PC-9 (cell line): ENCODE measurements at regions not wholly inside any gene's neighbourhood (a gene's known extent, or its start where the extent isn't known, plus 50 kb on each side); places are given as distances from the start of the nearest gene placed in this dataset.

Experiments
- BruUV-seq: library from RNA; stranded (reverse); fragments of 400-500 nt; replicated peaks from 2 replicates; lab custom pipeline; 2021; lab: Mats Ljungman, UMichigan
- CTCF ChIA-PET: fragments of 300-600 bp; sonication (Branson Sonifier 250); formaldehyde crosslinking; loops from one replicate; lab custom pipeline; 2022; ENCODE audit warnings: antibody characterized with exemption; lab: Charles Lee
- POLR2A ChIA-PET: fragments of 300-600 bp; sonication (Branson Sonifier 250); formaldehyde crosslinking; loops from one replicate; lab custom pipeline; 2022; ENCODE audit warnings: antibody characterized with exemption; ENCODE audit not compliant: unreplicated experiment; lab: Charles Lee
- DNase-seq, 2 experiments: peaks; one replicate each; pipeline versions ENCODE4 v3.0.0 to v3.0.0-alpha.2; 2015 to 2022; ENCODE audit warnings: mixed read lengths in 1 of 2
- H2AFZ ChIP-seq: fragments of 200-600 bp; sonication (generic); 2 replicates; pipeline ENCODE4 v1.8.1; 2017; ENCODE audit warnings: antibody characterized with exemption
- H3F3A ChIP-seq: fragments of 200-600 bp; sonication (generic); 2 replicates; pipeline ENCODE4 v1.8.1; 2017; ENCODE audit warnings: antibody characterized with exemption, mild to moderate bottlenecking, low read depth; ENCODE audit not compliant: insufficient read depth
- H3K27ac ChIP-seq: fragments of 200-600 bp; sonication (generic); 2 replicates; pipeline ENCODE4 v1.6.1; 2016; ENCODE audit warnings: mixed run types
- H3K27me3 ChIP-seq: fragments of 200-600 bp; sonication (generic); 2 replicates; pipeline ENCODE4 v1.6.1; 2016; ENCODE audit warnings: low read depth, mixed run types; ENCODE audit not compliant: insufficient read depth
- H3K36me3 ChIP-seq: fragments of 200-600 bp; sonication (generic); 2 replicates; pipeline ENCODE4 v1.6.1; 2016; ENCODE audit warnings: low read depth, mixed run types
- H3K4me1 ChIP-seq: fragments of 200-600 bp; sonication (generic); replicated peaks from 2 replicates; pipeline ENCODE4 v1.6.1; 2016; ENCODE audit warnings: mixed run types; ENCODE audit not compliant: insufficient read depth
- H3K4me2 ChIP-seq: fragments of 200-600 bp; sonication (generic); 2 replicates; pipeline ENCODE4 v1.6.1; 2017; ENCODE audit warnings: mixed run types
- H3K4me3 ChIP-seq: fragments of 200-600 bp; sonication (generic); 2 replicates; pipeline ENCODE4 v1.6.1; 2016; ENCODE audit warnings: mixed run types
- H3K79me2 ChIP-seq: fragments of 200-600 bp; sonication (generic); 2 replicates; pipeline ENCODE4 v1.6.1; 2017; ENCODE audit warnings: low read depth, mixed run types
- H3K9me2 ChIP-seq: fragments of 200-600 bp; sonication (generic); 2 replicates; pipeline ENCODE4 v1.8.1; 2017; ENCODE audit warnings: mild to moderate bottlenecking; ENCODE audit not compliant: insufficient read depth
- H3K9me3 ChIP-seq: fragments of 200-600 bp; sonication (generic); 2 replicates; pipeline ENCODE4 v1.8.1; 2016; ENCODE audit warnings: low read depth; ENCODE audit not compliant: insufficient read depth
- H4K20me1 ChIP-seq: fragments of 200-600 bp; sonication (generic); 2 replicates; pipeline ENCODE4 v1.8.1; 2017; ENCODE audit not compliant: insufficient read depth
- CTCF ChIP-seq: fragments of 200-600 bp; sonication (generic); conservative IDR thresholded peaks from 2 replicates; pipeline ENCODE4 v1.6.1; 2017; ENCODE audit warnings: mixed run types, antibody characterized with exemption, mild to moderate bottlenecking, moderate library complexity
- EZH2 ChIP-seq: fragments of 200-600 bp; sonication (generic); IDR thresholded peaks from 2 replicates; pipeline ENCODE4 v1.8.0; 2017; ENCODE audit warnings: antibody characterized with exemption, low read depth
- intact Hi-C: fragments of 100-400 bp; cut with micrococcal nuclease; formaldehyde crosslinking; loops from one replicate; pipeline ENCODE4 v1.10.0; 2022; ENCODE audit not compliant: unreplicated experiment

- Histone ChIP-seq H3K9me2 (no peaks in the 10 kb centered on the region), H3K4me1 (no peaks in the 10 kb centered on the region), H3K27me3 (no peaks in the 10 kb centered on the region), H3K4me2 (no peak overlapping the region), H4K20me1 (no peaks in the 10 kb centered on the region), H3K4me3 (no peak overlapping the region), H3F3A (no peaks in the 10 kb centered on the region), H3K36me3 (no peaks in the 10 kb centered on the region), H3K27ac (no peak overlapping the region), H3K9me3 (no peaks in the 10 kb centered on the region), H3K79me2 (no peaks in the 10 kb centered on the region), H2AFZ (no peak overlapping the region)
- POLR2A ChIA-PET = no interaction called here
- DNase-seq = no peak
- no peak for TF ChIP-seq CTCF
- no peak for TF ChIP-seq EZH2
- BruUV-seq = no TSS peak
- CTCF ChIA-PET = no interaction called here
- intact Hi-C loops = no loop called here
These were observed 129.2 kb upstream of the MYOCD start for GRCh38 chr17:12536472-12536871.

GRCh38 chr17:12537436-12537835 is 128.3 kb upstream of the MYOCD start:
- ChIA-PET POLR2A (no interaction called here), CTCF (no interaction called here)
- intact Hi-C loops = no loop called here
- no peaks in the 10 kb centered on the region for H4K20me1 ChIP-seq
- no peak overlapping the region for H2AFZ ChIP-seq
- H3K27ac ChIP-seq = no peak overlapping the region
- no peaks in the 10 kb centered on the region for H3K9me2 ChIP-seq
- H3K27me3 ChIP-seq = no peaks in the 10 kb centered on the region
- H3K4me3 ChIP-seq = no peak overlapping the region
- no peaks in the 10 kb centered on the region for H3K36me3 ChIP-seq
- no peaks in the 10 kb centered on the region for H3K4me1 ChIP-seq
- no peaks in the 10 kb centered on the region for H3K9me3 ChIP-seq
- TF ChIP-seq CTCF = no peak
- TF ChIP-seq EZH2 = no peak
- no peaks in the 10 kb centered on the region for H3K79me2 ChIP-seq
- DNase-seq = no peak
- H3K4me2 ChIP-seq = no peak overlapping the region
- no peaks in the 10 kb centered on the region for H3F3A ChIP-seq
- no TSS peak for BruUV-seq

GRCh38 chr17:12538003-12538402 is 127.7 kb upstream of the MYOCD start:
- CTCF ChIA-PET = interaction anchor here (0.7 kb wide), 1 partner anchor 198 kb away, joined by 5 read pairs; no protein-coding TSS in a partner anchor

More at GRCh38 chr17:12538003-12538402, 127.7 kb upstream of the MYOCD start:
- intact Hi-C loops = no loop called here
- Histone ChIP-seq H3K4me1 (no peaks in the 10 kb centered on the region), H3K4me2 (no peak overlapping the region), H3K27ac (no peak overlapping the region), H3K4me3 (no peak overlapping the region), H2AFZ (no peak overlapping the region), H3K79me2 (no peaks in the 10 kb centered on the region), H3K27me3 (no peaks in the 10 kb centered on the region), H3K36me3 (no peaks in the 10 kb centered on the region), H3K9me2 (no peaks in the 10 kb centered on the region), H4K20me1 (no peaks in the 10 kb centered on the region), H3F3A (no peaks in the 10 kb centered on the region), H3K9me3 (no peaks in the 10 kb centered on the region)
- BruUV-seq = no TSS peak
- TF ChIP-seq EZH2 (no peak), CTCF (no peak)
- POLR2A ChIA-PET = no interaction called here
- DNase-seq = no peak
